ENCODE measurements at regions not wholly inside any gene's neighbourhood (a gene's known extent, or its start where the extent isn't known, plus 50 kb on each side); places are given as distances from the start of the nearest gene placed in this dataset.

DNA sequence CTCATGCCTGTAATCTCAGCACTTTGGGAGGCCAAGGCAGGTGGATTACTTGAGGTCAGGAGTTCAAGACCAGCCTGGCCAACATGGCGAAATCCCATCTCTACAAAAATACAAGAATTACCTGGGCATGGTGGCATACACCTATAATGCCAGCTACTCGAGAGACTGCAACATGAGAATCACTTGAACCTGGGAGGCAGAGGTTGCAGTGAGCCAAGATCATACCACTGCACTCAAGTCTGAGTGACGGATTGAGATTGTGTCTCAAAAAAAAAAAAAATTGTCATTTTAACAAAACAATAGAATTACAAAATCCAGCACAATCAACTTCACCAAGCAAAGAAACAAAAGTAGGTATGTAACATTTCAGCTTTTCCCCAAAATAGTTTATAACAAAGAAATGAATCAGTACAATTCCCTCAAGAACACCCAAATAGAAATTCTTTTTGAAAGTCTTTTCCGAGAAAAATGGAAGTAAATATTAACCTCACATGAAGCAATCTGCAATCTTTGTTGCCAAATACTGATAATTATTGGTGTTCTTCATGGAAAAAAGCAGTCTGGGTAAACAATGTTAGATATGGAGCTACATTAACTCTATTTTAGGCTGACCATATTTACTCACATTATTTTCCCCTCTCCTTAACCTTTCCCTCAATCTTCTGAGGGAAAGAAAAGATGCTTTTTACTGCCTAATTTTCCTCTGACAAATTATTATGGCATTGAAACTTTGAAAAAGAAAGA, 165.9 kb upstream of the ATF7IP start:
- Histone ChIP-seq H3K4me3 (replicated peaks; ENCODE audit: low read depth, low read length) (no peak overlapping the region), H3K36me3 (ENCODE audit: control insufficient read depth, insufficient read depth, low read length) (no peaks in the 10 kb centered on the region), H3K27me3 (replicated peaks; ENCODE audit: control insufficient read depth, insufficient read depth, low read length) (no peaks in the 10 kb centered on the region; the same call in 1 of the 2 replicates)
- TF ChIP-seq, protein P1, sequence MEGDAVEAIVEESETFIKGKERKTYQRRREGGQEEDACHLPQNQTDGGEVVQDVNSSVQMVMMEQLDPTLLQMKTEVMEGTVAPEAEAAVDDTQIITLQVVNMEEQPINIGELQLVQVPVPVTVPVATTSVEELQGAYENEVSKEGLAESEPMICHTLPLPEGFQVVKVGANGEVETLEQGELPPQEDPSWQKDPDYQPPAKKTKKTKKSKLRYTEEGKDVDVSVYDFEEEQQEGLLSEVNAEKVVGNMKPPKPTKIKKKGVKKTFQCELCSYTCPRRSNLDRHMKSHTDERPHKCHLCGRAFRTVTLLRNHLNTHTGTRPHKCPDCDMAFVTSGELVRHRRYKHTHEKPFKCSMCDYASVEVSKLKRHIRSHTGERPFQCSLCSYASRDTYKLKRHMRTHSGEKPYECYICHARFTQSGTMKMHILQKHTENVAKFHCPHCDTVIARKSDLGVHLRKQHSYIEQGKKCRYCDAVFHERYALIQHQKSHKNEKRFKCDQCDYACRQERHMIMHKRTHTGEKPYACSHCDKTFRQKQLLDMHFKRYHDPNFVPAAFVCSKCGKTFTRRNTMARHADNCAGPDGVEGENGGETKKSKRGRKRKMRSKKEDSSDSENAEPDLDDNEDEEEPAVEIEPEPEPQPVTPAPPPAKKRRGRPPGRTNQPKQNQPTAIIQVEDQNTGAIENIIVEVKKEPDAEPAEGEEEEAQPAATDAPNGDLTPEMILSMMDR (IDR thresholded peaks at IDR 0.05; ENCODE audit: insufficient read depth, low read length, poor library complexity, severe bottlenecking), result no peak
- DNase-seq (ENCODE audit: extremely low read depth, insufficient read length), result no peak

DNA sequence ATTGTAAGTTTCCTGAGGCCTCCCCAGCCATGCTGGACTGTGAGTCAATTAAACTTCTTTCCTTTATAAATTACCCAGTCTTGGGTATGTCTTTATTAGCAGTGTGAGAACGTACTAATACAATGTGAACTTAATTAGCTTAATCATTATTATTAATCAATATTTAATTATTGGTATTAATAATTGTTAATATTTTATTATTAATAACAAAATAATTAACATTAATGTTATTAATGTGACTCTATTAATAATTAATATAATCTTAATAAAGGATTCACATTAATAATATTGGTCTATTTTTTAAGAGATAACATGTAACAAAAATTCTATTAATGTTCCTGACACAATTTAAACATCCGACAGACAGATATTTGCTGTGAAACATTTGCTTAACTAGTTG, 164.9 kb upstream of the ATF7IP start:
- TF ChIP-seq, protein P1 (IDR thresholded peaks at IDR 0.05; ENCODE audit: insufficient read depth, low read length, poor library complexity, severe bottlenecking), result no peak
- no peak for DNase-seq (ENCODE audit: extremely low read depth, insufficient read length)
- no peaks in the 10 kb centered on the region for H3K36me3 ChIP-seq (ENCODE audit: control insufficient read depth, insufficient read depth, low read length)

DNA sequence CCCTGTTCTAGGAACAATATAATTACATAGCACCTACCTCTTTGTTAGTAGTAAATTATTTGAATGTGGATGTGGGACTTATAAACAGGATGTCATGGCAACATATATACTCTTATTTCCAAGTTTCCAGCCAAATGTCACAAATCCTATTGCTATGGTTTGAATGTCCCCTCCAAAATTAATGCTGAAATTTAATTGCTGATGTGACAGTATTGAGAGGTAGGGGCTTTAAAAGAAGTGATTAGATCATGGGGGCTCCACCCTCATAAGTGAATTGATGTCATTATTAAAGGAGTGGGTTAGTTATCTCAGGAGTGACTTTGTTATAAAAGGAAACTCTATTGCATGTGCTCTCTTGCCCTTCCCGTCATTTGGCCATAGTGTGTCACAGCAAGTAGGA, 164.2 kb upstream of the ATF7IP start:
- H3K27me3 ChIP-seq (replicated peaks; ENCODE audit: control insufficient read depth, insufficient read depth, low read length), result no peaks in the 10 kb centered on the region
- DNase-seq (ENCODE audit: extremely low read depth, insufficient read length), result no peak
- TF ChIP-seq, protein P1 (IDR thresholded peaks at IDR 0.05; ENCODE audit: insufficient read depth, low read length, poor library complexity, severe bottlenecking), result no peak
- H3K4me3 ChIP-seq (replicated peaks; ENCODE audit: low read depth, low read length), result no peak overlapping the region
- no peaks in the 10 kb centered on the region for H3K36me3 ChIP-seq (ENCODE audit: control insufficient read depth, insufficient read depth, low read length)

More for the DNA sequence above, 164.9 kb upstream of the ATF7IP start:
- Histone ChIP-seq H3K27me3 (replicated peaks; ENCODE audit: control insufficient read depth, insufficient read depth, low read length) (no peaks in the 10 kb centered on the region), H3K4me3 (replicated peaks; ENCODE audit: low read depth, low read length) (no peak overlapping the region)

DNA sequence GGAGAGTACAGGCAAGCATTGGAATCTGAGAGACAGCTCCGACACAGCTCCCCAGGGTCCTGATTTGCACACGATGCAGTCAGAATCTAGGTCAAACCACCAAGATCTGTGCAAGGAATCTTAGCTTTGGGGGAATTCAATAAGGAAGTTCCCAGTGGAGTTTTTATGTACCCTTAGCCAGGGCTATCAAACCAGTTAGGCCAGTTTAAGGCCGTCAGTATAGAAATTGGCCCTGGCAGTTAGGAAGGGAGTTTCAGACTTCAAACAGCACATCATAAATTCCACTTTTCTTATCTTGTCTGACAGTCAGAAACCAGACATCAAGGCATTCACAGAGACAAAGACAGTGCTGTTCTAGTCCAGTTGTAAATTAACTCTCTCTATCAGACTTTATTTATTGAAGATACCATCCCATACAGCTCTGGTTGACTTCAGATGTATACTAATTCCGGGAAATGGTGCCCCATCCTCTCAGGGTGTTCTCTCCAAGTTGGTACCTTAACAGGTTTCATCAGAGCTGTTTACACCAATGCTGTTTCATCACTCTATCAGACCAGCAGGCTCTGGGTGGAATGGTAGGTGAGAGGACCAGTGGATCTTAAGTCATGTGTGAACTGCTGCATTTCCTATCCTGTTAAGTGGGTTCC, 157.5 kb upstream of the ATF7IP start:
- no peaks in the 10 kb centered on the region for H3K36me3 ChIP-seq (ENCODE audit: control insufficient read depth, insufficient read depth, low read length)
- no peak overlapping the region for H3K4me3 ChIP-seq (replicated peaks; ENCODE audit: low read depth, low read length)
- TF ChIP-seq, protein P1 (IDR thresholded peaks at IDR 0.05; ENCODE audit: insufficient read depth, low read length, poor library complexity, severe bottlenecking), result no peak
- DNase-seq (ENCODE audit: extremely low read depth, insufficient read length), result no peak
- H3K27me3 ChIP-seq (replicated peaks; ENCODE audit: control insufficient read depth, insufficient read depth, low read length), result no peaks in the 10 kb centered on the region

DNA sequence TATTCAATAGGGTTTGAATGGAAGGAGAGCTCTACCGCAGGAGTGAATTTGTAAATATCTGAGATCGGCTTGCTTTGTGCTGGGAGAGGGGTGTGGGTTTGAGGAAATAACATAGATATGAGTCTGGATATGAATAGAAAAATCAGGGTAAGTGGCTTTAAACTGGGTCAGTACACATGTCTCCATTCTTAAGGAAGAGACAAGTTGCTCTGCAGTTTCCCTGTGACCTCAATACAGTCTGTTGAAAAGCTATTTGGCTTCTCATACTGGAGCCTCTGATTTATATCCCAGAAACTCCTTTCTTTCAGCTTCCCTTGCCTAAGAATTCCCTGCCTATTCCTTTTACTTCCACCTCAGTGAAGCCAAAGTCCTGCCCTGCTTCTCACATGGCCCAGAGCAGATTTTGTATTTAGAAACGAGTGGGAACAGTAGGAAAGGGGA, 153.5 kb upstream of the ATF7IP start:
- no peaks in the 10 kb centered on the region for H3K27me3 ChIP-seq (replicated peaks; ENCODE audit: control insufficient read depth, insufficient read depth, low read length)
- H3K36me3 ChIP-seq (ENCODE audit: control insufficient read depth, insufficient read depth, low read length), result no peaks in the 10 kb centered on the region
- H3K4me3 ChIP-seq (replicated peaks; ENCODE audit: low read depth, low read length), result no peak overlapping the region
- TF ChIP-seq, protein P1 (IDR thresholded peaks at IDR 0.05; ENCODE audit: insufficient read depth, low read length, poor library complexity, severe bottlenecking), result no peak
- no peak for DNase-seq (ENCODE audit: extremely low read depth, insufficient read length)
